LoVo (cell line): ENCODE measurements at regions not wholly inside any gene's neighbourhood (a gene's known extent, or its start where the extent isn't known, plus 50 kb on each side); places are given as distances from the start of the nearest gene placed in this dataset.
"Not testable (repeated sequence)": the region's sequence is repeated elsewhere in the genome, so short reads cannot be mapped to it uniquely, and the experiment has no call there.

Experiments used
- DNase-seq: peaks from one replicate; pipeline ENCODE4 v3.0.0-alpha.2; 2016; ENCODE audit warnings: low spot score

DNA sequence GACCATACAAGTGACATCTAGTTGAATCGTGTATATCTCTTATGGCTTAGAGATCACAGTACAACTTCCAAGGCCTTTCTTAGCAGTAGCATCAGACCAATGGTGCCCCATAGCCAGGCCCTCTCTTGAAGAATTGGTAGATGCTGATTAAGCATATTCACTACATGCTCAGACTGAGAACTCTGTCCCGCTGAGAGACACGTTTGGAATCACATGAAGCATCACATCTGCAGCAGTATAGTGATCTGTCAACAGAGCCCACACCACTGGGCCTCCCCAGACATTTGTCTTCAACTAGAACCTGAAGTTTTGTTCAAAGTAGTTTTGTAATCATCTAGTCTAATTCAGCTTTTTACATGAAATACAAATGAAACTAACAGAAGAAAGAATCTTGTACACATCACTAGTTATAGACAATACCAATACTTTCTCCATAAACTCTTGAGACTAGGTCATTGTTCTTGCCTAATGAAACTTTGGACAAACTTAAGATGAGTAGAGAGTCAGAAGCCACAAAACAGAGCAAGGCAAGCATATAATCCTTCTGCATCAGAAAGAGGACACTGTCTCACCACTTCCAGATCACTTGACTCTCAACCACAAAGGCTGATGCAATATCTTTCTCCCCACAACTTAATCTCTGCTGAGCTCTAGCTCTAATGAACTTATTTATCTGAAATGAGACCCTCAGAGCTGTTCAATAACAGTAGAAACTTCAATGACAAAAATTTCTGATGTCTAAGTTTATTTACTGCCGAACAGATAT, 182.7 kb downstream of the TBX18 start:
- DNase-seq, result no peak

DNA sequence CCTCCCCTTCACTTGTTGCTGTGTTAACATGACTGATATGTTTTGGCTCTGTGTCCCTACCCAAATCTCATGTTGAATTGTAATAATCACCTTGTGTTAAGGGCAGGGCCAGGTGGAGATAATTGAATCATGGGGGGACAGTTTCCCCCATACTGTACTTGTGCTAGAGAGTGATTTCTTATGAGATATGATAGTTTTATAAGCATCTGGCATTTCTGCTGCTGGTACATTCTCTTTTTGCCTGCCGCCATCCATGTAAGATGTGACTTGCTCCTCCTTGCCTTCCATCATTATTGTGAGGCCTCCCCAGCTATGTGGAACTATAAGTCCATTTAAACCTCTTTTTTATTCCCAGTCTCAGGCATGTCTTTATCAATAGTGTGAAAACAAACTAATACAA, 185.0 kb downstream of the TBX18 start:
- DNase-seq, result no peak

DNA sequence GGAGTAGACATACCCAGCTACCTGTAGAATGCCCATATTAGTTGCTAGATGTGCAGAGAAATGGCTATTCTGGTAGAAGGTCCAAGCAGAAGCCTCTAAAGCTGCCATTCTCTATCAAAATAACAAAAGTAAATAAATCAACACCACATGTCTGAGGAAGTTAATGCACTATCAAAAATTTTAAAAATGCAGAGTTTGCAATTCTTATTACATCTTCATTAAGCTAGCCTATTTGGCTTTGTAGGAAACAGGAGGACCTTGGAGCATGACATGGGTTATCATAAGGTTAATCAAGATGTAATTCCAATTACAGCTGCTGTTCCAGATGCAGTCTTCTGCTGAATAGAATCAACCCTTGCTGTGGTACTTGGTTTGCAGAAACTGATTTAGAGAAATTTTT, 188.4 kb downstream of the TBX18 start:
- no peak for DNase-seq

DNA sequence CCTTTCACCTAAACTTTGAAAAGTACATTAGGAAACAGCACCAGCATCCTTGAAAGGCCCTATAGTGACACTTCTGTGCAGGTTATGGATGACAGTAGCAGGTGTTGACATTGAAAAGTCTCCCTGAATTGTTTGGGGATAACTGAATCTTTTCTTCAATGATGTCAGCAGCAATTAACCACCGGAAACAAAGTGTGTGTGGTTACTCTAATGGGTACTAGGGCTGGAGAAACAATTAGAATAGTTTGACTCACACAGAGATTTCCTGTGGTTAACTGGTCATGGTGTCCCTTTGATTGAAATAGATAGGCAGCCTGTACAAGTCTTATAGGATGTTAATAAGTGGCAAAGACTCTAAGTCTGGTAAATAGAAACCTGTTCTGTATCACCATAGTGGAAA, 189.1 kb downstream of the TBX18 start:
- DNase-seq, result no peak

GRCh38 chr6:84569882-84570281, 194.5 kb downstream of the TBX18 start:
- no peak for DNase-seq

DNA sequence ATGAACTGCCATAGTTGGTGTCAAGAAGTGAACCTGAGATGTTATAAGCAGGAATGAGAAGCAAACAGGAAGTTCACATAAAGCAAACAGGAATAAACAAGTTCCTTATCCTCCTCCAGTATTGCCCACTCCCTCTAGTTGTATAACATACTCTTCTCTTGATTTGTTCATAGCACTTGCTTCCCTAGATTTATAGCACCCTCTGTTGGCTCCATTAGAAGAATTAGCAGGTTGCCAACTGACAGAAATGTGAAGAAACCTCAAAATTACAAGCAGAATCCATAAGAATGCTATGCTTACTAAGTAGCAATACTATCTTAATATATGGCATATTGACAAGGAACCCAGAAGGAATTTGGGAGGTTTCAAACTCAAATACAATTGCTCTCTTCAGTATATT, 195.4 kb downstream of the TBX18 start:
- no peak for DNase-seq

GRCh38 chr6:84565718-84566117, 198.7 kb downstream of the TBX18 start:
- not testable (repeated sequence) for DNase-seq

GRCh38 chr6:84560436-84561390, 203.7 kb downstream of the TBX18 start:
- DNase-seq, result no peak

- DNase-seq, result no peak
Measured at GRCh38 chr6:84556541-84557335, 207.7 kb downstream of the TBX18 start.

DNA sequence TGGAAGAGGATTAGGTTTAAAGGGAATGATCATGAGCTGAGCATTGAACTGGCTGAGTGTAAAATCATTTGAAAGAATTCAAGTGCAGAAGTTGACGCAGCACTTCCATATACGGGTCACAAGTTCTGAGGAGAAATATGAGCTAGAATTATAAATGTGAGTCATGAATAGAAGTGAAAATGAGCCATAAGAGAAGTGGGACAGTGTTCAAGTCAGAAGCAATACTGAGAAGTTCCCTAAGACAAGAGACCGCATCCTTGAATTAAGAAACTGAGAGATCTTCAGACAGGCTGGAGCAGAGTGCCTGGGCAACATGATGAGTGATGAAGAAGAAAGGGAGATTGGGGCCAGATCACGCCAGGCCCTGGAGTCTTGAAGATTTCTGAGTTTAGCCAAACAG, 209.7 kb downstream of the TBX18 start:
- no peak for DNase-seq

DNA sequence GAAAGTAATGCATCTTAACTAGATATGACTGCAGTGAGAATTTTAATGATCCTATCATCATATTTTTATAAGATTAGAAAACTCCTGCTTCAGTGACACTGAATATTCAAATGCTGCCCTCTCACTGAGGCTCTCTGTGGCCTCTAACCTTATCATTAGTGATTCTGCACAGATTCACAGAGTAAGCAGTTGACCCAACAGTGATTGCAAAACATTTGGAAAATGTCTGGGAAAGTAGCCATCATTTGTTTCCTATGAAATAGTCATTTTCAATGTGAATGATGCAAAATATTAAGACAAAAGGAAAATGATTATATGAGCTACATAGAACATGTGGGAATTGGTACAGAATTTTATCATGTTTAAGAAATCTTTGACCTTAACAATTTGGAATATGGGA, 210.3 kb downstream of the TBX18 start:
- DNase-seq, result no peak

- DNase-seq, result no peak
Measured at GRCh38 chr6:84553527-84553926, 210.9 kb downstream of the TBX18 start.

DNA sequence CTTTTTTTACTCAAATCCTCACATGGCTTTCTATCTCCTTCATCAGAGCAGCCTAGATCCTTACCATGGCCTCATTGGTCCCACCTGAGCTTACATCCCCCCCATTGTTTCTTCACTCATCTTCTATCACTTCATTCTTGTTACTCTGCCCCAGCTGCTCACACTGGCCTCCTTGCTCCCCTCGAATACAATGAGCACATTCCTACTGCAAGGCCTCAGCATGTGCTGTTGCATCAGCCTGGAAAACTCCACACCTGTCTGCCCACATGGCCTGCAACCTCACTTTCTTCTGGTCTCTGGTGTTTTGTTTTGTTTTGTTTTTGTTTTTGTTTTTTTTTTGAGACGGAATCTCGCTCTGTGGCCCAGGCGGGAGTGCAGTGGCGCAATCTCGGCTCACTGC, 212.6 kb downstream of the TBX18 start:
- no peak for DNase-seq

DNA sequence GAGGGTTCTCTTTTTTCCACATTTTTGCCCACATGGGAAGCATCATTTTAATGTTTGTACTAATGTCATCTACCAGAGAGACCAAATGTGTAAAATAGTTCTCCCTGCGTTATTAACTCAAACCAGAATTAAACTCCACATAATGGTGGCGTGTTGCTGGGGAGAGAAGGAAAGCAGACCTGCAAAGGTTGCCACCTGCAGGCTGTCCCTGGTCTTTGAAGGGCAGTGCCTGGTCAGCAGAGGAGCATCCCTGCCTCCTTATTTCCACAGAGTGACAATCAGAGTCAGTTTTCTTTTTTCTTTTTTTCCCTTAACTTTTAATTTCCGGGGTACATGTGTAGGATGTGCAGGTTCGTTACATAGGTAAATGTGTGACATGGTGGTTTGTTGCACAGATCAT, 214.5 kb downstream of the TBX18 start:
- DNase-seq, result no peak

DNA sequence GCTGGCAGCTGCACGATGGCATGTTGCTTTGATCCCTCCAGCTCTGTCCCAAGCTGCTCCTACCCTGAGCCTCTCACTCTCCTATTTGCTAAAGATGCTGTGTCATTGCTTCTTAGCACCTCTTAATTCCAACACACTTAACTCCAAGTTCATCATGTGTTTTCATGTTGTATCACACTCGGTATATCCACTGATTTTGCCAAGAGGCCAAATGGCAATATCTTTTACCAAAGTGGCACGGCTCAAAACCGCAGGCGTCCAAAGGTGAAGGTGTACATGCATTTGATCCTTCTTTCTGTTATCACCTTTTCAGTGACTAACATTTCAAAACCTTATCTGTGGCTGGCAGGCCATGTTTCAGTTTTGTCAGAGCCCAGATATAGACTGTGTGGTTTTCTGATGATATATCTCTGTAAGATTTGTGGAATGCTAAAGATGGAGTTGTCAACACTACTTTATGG, 217.0 kb downstream of the TBX18 start:
- DNase-seq, result peak; percentile 9

DNA sequence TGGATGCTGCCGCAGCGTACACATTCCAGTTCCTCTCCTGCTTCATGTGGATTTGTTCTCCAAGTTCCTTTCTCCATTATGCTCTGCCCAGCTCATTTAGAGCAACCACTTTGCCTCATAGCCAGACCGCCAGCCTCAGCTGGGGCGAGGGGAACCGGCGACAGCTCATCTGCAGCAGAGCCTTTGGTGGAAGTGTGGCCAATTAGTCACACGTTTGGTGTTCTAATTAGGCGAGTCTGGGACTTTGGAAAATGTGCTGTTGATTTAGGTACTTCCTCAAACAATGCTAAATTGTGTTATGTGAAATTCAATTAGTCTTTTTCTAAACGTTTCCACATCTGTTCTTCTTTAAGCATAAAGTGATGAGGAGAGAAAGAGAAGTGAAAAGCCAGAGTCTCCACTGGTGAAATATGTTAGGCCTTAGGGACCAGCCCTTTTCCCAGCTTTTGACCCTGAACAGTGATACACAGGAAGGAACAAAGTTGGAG, 217.9 kb downstream of the TBX18 start:
- DNase-seq, result no peak

- DNase-seq, result no peak
Measured at GRCh38 chr6:84539122-84539856, 225.1 kb downstream of the TBX18 start.

GRCh38 chr6:84536885-84537638, 227.3 kb downstream of the TBX18 start:
- DNase-seq, result no peak

DNA sequence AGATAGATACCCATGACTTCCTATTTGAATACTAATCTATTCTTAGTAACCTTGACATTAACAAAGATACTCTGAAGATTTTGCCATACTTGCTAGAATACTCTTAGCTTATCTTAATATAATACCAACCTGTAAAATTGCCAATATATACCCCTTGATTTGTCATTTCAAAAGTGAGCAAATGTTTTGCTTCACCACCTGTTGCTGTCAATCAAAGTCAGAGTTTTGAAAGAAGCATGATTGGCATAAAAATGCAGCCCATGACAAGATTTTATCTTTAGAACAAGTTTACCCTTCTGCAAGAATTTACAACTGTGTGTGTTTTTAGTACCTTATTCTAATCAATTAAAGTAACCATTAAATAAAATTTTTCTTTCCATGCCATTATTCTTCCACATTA, 236.2 kb downstream of the TBX18 start:
- DNase-seq, result no peak

GRCh38 chr6:84526631-84527030, 237.8 kb downstream of the TBX18 start:
- no peak for DNase-seq

- DNase-seq, result no peak
Measured at GRCh38 chr6:84525907-84526306, 238.5 kb downstream of the TBX18 start.
